ENCODE measurements at regions not wholly inside any gene's neighbourhood (a gene's known extent, or its start where the extent isn't known, plus 50 kb on each side); places are given as distances from the start of the nearest gene placed in this dataset.
"Not testable (repeated sequence)": the region's sequence is repeated elsewhere in the genome, so short reads cannot be mapped to it uniquely, and the experiment has no call there.

- no peak for DNase-seq
Observed at GRCh38 chr4:73348185-73348584, 55.9 kb upstream of the ALB start.

GRCh38 chr4:73347497-73347896 is 56.6 kb upstream of the ALB start:
- no peak for DNase-seq

- no peak for DNase-seq
Observed at GRCh38 chr4:73345399-73345975, 58.6 kb upstream of the ALB start.

GRCh38 chr4:73344106-73344505 is 60.0 kb upstream of the ALB start:
- no peak for DNase-seq

DNA sequence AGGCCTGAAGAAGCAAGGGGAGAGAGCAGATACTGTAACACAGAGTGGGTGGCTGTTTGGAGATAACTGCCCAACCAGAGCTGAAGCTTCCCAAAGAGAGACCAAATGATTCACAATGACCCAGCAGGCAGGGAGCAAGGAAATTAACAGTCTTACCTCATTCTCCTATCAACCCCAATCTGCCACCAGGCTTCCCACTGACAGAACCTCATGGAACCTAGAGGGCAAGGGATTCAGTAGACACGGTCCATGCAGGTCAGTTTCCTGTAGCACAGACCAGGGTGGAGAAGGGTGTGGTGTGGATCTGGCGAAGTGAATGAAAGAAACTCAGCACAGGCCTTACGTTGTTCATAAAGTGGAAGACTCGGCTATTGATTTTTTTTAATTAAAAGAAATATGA is 60.7 kb upstream of the ALB start:
- DNase-seq: no peak

GRCh38 chr4:73341454-73341853 is 62.6 kb upstream of the ALB start:
- peak; percentile 18 to 43 (median 36) for DNase-seq

DNA sequence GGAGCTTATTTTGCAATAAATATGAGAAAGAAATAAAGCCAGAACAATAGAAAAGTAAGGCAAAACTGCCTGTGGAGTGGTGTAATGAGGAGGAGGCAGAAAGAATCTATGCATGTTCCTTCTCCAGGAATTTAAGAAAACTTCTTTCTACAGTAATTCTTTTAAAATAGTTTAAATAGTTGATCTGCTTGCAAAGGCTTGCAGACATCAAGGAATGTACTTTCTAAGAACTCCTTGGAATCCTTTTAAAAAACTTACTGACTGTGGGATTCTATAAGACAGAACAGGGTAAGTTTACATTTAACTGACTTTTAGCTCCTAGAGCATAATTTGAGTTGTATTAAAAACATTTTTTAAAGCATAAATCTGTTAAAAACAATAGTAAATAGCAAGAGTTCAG is 63.2 kb upstream of the ALB start:
- DNase-seq: no peak

DNA sequence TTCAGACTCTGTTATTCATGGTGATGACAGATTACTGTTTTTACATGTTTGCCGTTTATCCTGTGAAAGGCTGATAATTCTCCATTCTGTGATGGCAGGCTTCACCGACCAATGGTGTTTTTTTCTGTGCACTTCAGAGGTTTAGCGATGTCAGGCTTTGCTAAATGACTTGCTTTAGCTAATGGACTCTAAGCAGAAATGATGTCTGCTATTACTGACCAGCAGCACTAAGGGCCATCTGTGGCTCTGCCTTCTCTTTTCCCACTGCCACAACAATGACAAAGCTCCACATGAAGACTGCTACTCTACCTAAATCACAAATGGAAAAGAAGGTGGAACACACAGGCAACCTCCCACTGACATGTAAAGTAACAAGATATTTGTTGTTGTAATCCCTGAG is 68.4 kb upstream of the ALB start:
- DNase-seq: no peak

- DNase-seq: not testable (repeated sequence)
Observed at GRCh38 chr4:73332012-73332411, 72.1 kb upstream of the ALB start.

GRCh38 chr4:73329300-73329699 is 70.7 kb upstream of the ANKRD17 start:
- no peak for DNase-seq

- not testable (repeated sequence) for DNase-seq
Observed at GRCh38 chr4:73325776-73326175, 67.2 kb upstream of the ANKRD17 start.

- no peak for DNase-seq
Observed at GRCh38 chr4:73317092-73317491, 58.5 kb upstream of the ANKRD17 start.

GRCh38 chr4:73315091-73315490 is 56.5 kb upstream of the ANKRD17 start:
- DNase-seq: peak; percentile 38 to 93 (median 72)

DNA sequence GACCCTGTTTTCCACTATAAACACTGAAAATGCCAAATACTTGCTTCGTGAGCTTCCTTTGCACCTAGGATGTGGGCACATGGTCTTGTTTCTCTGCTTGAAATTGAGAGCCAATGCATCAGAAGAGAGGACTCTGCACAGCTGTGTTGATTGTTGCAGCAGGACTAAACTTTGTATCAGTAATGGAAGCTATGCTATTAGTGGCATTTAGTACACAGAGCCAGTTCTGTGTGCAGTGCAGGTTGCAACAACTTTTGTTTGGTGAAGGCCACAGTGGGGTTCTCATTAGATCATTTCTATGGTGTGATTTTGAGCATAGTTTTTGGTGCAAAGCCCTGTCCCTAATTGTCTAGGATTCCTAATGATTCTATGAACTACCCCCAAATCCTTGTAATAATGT is 54.4 kb upstream of the ANKRD17 start:
- no peak for DNase-seq

- DNase-seq: peak in 2 of 4 experiments; percentile 60 to 69
Observed at GRCh38 chr4:73311428-73311827, 52.8 kb upstream of the ANKRD17 start.

DNA sequence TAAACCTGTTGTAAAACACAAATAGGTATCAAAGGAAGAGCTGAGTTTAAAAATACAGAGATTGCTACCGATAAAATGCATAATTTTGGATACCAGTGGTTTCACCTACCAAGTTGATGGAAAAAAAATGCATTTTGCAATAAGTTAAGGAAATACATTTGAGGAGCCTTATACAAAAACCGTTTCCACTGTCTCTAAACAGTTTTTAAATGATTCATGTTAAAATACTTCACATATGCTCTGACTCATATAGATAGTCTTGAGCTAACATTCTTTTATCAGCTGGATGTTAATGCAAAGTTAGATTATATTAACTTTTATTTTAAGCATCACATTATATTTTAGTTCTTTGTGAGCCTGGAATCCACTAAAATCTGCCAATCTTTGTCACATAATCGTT is 50.6 kb upstream of the ANKRD17 start:
- no peak for DNase-seq
